Mesendoderm (in vitro differentiated cells): ENCODE measurements at regions not wholly inside any gene's neighbourhood (a gene's known extent, or its start where the extent isn't known, plus 50 kb on each side); places are given as distances from the start of the nearest gene placed in this dataset.
A peak's percentile ranks its signal among the peaks of the same experiment; 100 is the strongest.
"Not testable (repeated sequence)": the region's sequence is repeated elsewhere in the genome, so short reads cannot be mapped to it uniquely, and the experiment has no call there.

Experiments used
- DNase-seq: peaks from one replicate; pipeline ENCODE4 v3.0.0; 2013
- H2AK5ac ChIP-seq: 2 replicates; pipeline ENCODE4 v1.6.1; 2013; ENCODE audit warnings: low read length, inconsistent platforms
- H2BK120ac ChIP-seq: 2 replicates; pipeline ENCODE4 v1.6.1; 2013; ENCODE audit warnings: low read depth, mild to moderate bottlenecking, low read length, moderate library complexity, mixed read lengths
- H2BK15ac ChIP-seq: replicated peaks from 2 replicates; pipeline ENCODE4 v1.6.1; 2013; ENCODE audit warnings: low read depth, mild to moderate bottlenecking, moderate library complexity
- H2BK5ac ChIP-seq: 2 replicates; pipeline ENCODE4 v1.6.1; 2013; ENCODE audit warnings: low read length, inconsistent platforms
- H3K18ac ChIP-seq: 2 replicates; pipeline ENCODE4 v1.6.1; 2013; ENCODE audit warnings: mild to moderate bottlenecking, low read length, mixed read lengths
- H3K23ac ChIP-seq: one replicate; pipeline ENCODE4 v1.6.1; 2013; ENCODE audit warnings: low read length
- H3K27ac ChIP-seq: 2 replicates; pipeline ENCODE4 v1.5.1; 2013; ENCODE audit warnings: low read depth, mild to moderate bottlenecking, inconsistent platforms, low read length, moderate library complexity
- H3K27me3 ChIP-seq: 2 replicates; pipeline ENCODE4 v1.6.1; 2013; ENCODE audit warnings: low read length, control low read depth, mild to moderate bottlenecking, inconsistent platforms; ENCODE audit not compliant: insufficient read depth, poor library complexity
- H3K36me3 ChIP-seq: 2 replicates; pipeline ENCODE4 v1.6.1; 2013; ENCODE audit warnings: low read length, inconsistent platforms; ENCODE audit not compliant: control insufficient read depth, insufficient read depth
- H3K4ac ChIP-seq: one replicate; pipeline ENCODE4 v1.6.1; 2013; ENCODE audit warnings: low read depth, mild to moderate bottlenecking, low read length, moderate library complexity
- H3K4me1 ChIP-seq: 2 replicates; pipeline ENCODE4 v1.6.1; 2013; ENCODE audit warnings: low read depth, low read length, inconsistent platforms; ENCODE audit not compliant: control insufficient read depth
- H3K4me2 ChIP-seq: 2 replicates; pipeline ENCODE4 v1.6.1; 2013; ENCODE audit warnings: low read length
- H3K4me3 ChIP-seq: 2 replicates; pipeline ENCODE4 v1.5.1; 2013; ENCODE audit warnings: mild to moderate bottlenecking, low read length
- H3K56ac ChIP-seq: one replicate; pipeline ENCODE4 v1.6.1; 2013; ENCODE audit warnings: low read length
- H3K79me1 ChIP-seq: 2 replicates; pipeline ENCODE4 v1.6.1; 2013; ENCODE audit warnings: low read length, inconsistent platforms
- H3K79me2 ChIP-seq: 2 replicates; pipeline ENCODE4 v1.6.1; 2013; ENCODE audit warnings: mild to moderate bottlenecking, low read length; ENCODE audit not compliant: control insufficient read depth, insufficient read depth
- H3K9ac ChIP-seq: 2 replicates; pipeline ENCODE4 v1.6.1; 2013; ENCODE audit warnings: low read length, inconsistent platforms
- H4K5ac ChIP-seq: one replicate; pipeline ENCODE4 v1.6.1; 2013; ENCODE audit warnings: low read length
- H4K8ac ChIP-seq: one replicate; pipeline ENCODE4 v1.6.1; 2013; ENCODE audit warnings: low read depth, mild to moderate bottlenecking, control low read depth, low read length, moderate library complexity
- WGBS: extraction: QIAGEN DNeasy Blood & Tissue Kit; methylation state at CpG from one replicate; pipeline ENCODE4 v1.1.7; 2013; ENCODE audit warnings: low lambda C conversion rate, missing lambda C conversion rate; ENCODE audit not compliant: insufficient coverage; ENCODE audit errors: extremely low coverage; 5-methylcytosine and 5-hydroxymethylcytosine counted together

- H2BK15ac ChIP-seq, H3K4me3 ChIP-seq, H3K27me3 ChIP-seq, H3K9ac ChIP-seq, H2AK5ac ChIP-seq, H3K79me1 ChIP-seq, H3K56ac ChIP-seq, H3K23ac ChIP-seq, H3K27ac ChIP-seq, H3K18ac ChIP-seq, H3K4ac ChIP-seq, H3K4me2 ChIP-seq, H2BK5ac ChIP-seq, DNase-seq, H4K8ac ChIP-seq, H3K79me2 ChIP-seq, H4K5ac ChIP-seq, H2BK120ac ChIP-seq, H3K36me3 ChIP-seq, H3K4me1 ChIP-seq: not testable (repeated sequence)
- WGBS, result no CpG with 5 or more reads among the region's 36 CpGs
These were observed 1425.2 kb upstream of the PRMT6 start for GRCh38 chr1:105631153-105631744.

- no peak overlapping the region for H2BK5ac ChIP-seq
- WGBS, result 100% methylated on average over 2 of the region's 14 CpGs
- no peak overlapping the region for H3K4ac ChIP-seq
- H3K9ac ChIP-seq, result no peak overlapping the region
- H3K79me1 ChIP-seq, result no peaks in the 10 kb centered on the region
- no peaks in the 10 kb centered on the region for H3K27me3 ChIP-seq
- no peak overlapping the region for H2BK15ac ChIP-seq
- H3K23ac ChIP-seq, result no peak overlapping the region
- no peak overlapping the region for H2BK120ac ChIP-seq
- H3K4me2 ChIP-seq, result no peak overlapping the region
- H4K8ac ChIP-seq, result no peak overlapping the region
- peak; percentile 10 for DNase-seq
- H4K5ac ChIP-seq, result no peak overlapping the region
- no peak overlapping the region for H3K27ac ChIP-seq
- no peak overlapping the region for H3K4me3 ChIP-seq
- H3K56ac ChIP-seq, result no peak overlapping the region
- no peaks in the 10 kb centered on the region for H3K79me2 ChIP-seq
- H3K18ac ChIP-seq, result no peak overlapping the region
- H2AK5ac ChIP-seq, result no peak overlapping the region
- no peaks in the 10 kb centered on the region for H3K36me3 ChIP-seq
- no peaks in the 10 kb centered on the region for H3K4me1 ChIP-seq
These were observed 1423.9 kb upstream of the PRMT6 start for GRCh38 chr1:105632342-105633196.

GRCh38 chr1:105636052-105636451, 1420.4 kb upstream of the PRMT6 start:
- H2AK5ac ChIP-seq, result no peak overlapping the region
- no peaks in the 10 kb centered on the region for H3K27me3 ChIP-seq
- H3K79me2 ChIP-seq, result no peaks in the 10 kb centered on the region
- whole genome bisulfite sequencing, result no CpG with 5 or more reads among the region's 2 CpGs
- no peak overlapping the region for H4K5ac ChIP-seq
- no peaks in the 10 kb centered on the region for H3K4me1 ChIP-seq
- no peak overlapping the region for H3K23ac ChIP-seq
- H2BK15ac ChIP-seq, result no peak overlapping the region
- H3K4ac ChIP-seq, result no peak overlapping the region
- no peaks in the 10 kb centered on the region for H3K36me3 ChIP-seq
- no peak for DNase-seq
- H2BK5ac ChIP-seq, result no peak overlapping the region
- H3K27ac ChIP-seq, result no peak overlapping the region
- no peak overlapping the region for H3K18ac ChIP-seq
- no peaks in the 10 kb centered on the region for H3K79me1 ChIP-seq
- H2BK120ac ChIP-seq, result no peak overlapping the region
- no peak overlapping the region for H4K8ac ChIP-seq
- H3K4me2 ChIP-seq, result no peak overlapping the region
- H3K56ac ChIP-seq, result no peak overlapping the region
- H3K9ac ChIP-seq, result no peak overlapping the region
- no peak overlapping the region for H3K4me3 ChIP-seq

GRCh38 chr1:105641407-105641806, 1415.1 kb upstream of the PRMT6 start:
- Histone ChIP-seq H3K4me3 (no peak overlapping the region), H3K18ac (no peak overlapping the region), H4K8ac (no peak overlapping the region), H3K4me1 (no peaks in the 10 kb centered on the region), H2BK5ac (no peak overlapping the region), H3K27ac (no peak overlapping the region), H3K9ac (no peak overlapping the region), H2BK120ac (no peak overlapping the region), H3K36me3 (no peaks in the 10 kb centered on the region), H4K5ac (no peak overlapping the region), H3K56ac (no peak overlapping the region), H3K27me3 (no peaks in the 10 kb centered on the region), H3K4ac (no peak overlapping the region), H3K79me1 (no peaks in the 10 kb centered on the region), H2AK5ac (no peak overlapping the region), H3K79me2 (no peaks in the 10 kb centered on the region), H2BK15ac (no peak overlapping the region), H3K4me2 (no peak overlapping the region), H3K23ac (no peak overlapping the region)
- peak; percentile 61 for DNase-seq
- no CpG with 5 or more reads among the region's 1 CpG for WGBS

- H2BK15ac ChIP-seq, result no peak overlapping the region
- H3K27me3 ChIP-seq, result no peaks in the 10 kb centered on the region
- no peak overlapping the region for H3K4me2 ChIP-seq
- H3K9ac ChIP-seq, result no peak overlapping the region
- H3K18ac ChIP-seq, result no peak overlapping the region
- no peak for DNase-seq
- H3K27ac ChIP-seq, result no peak overlapping the region
- H3K56ac ChIP-seq, result no peak overlapping the region
- no peak overlapping the region for H3K23ac ChIP-seq
- no peaks in the 10 kb centered on the region for H3K4me1 ChIP-seq
- no peaks in the 10 kb centered on the region for H3K79me1 ChIP-seq
- H2BK5ac ChIP-seq, result no peak overlapping the region
- no CpG with 5 or more reads among the region's 1 CpG for WGBS
- no peak overlapping the region for H4K5ac ChIP-seq
- no peak overlapping the region for H4K8ac ChIP-seq
- H3K79me2 ChIP-seq, result no peaks in the 10 kb centered on the region
- no peak overlapping the region for H3K4me3 ChIP-seq
- no peak overlapping the region for H2BK120ac ChIP-seq
- H3K36me3 ChIP-seq, result no peaks in the 10 kb centered on the region
- no peak overlapping the region for H2AK5ac ChIP-seq
- H3K4ac ChIP-seq, result no peak overlapping the region
These were observed 1404.4 kb upstream of the PRMT6 start for GRCh38 chr1:105652109-105652508.
